GM19035 (cell line): ENCODE measurements at regions not wholly inside any gene's neighbourhood (a gene's known extent, or its start where the extent isn't known, plus 50 kb on each side); places are given as distances from the start of the nearest gene placed in this dataset.

ENCODE experiments used
- ATAC-seq: cut with Tn5 transposase; IDR thresholded peaks from one replicate; pipeline ENCODE4 v1.9.1; 2021; ENCODE audit not compliant: unreplicated experiment

- ATAC-seq, result no peak
These were observed 388.9 kb upstream of the JARID2 start for GRCh38 chr6:14857001-14857400.

DNA sequence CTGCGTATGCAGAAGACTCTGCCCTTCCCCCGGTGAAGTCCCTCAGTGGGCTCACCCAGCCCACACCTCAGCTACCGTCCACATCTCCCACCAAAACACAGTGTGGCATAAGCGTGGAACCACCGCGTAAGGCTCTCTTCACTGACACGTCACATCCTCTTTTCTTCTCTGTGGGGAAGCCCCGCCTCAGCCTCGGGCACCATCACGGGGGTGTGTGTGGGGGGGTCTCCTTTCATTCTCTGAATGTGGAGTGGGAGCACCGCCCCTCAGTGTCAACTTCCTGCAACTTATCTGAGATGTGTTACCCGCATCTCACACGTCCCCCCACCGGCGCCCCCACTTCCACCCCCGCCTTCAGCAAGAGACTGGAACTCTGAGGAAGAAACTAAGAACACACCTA is 388.4 kb upstream of the JARID2 start:
- ATAC-seq, result no peak

DNA sequence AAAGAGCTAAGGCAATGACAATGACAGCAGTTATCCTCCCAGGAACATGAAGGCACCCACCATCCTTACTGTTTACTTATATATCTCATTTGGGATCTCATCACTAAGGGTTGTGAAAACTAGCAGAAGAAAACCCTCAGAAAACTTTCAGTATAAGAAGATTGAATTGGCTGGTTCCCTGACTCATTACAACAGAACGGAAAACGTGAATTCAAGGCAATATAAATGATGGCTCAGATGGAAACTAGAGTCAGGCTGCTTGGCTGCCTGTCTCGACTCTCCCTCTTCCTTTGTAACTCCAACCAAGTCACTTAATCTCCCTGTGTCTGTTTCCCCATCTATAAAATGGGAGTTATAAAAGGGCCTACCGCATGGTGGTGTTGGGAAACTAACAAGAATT is 387.1 kb upstream of the JARID2 start:
- no peak for ATAC-seq

GRCh38 chr6:14860774-14861173 is 385.1 kb upstream of the JARID2 start:
- no peak for ATAC-seq

GRCh38 chr6:14861491-14861943 is 384.4 kb upstream of the JARID2 start:
- ATAC-seq, result no peak

GRCh38 chr6:14862845-14863244 is 383.0 kb upstream of the JARID2 start:
- ATAC-seq, result no peak

GRCh38 chr6:14863902-14864850 is 381.7 kb upstream of the JARID2 start:
- ATAC-seq, result no peak

DNA sequence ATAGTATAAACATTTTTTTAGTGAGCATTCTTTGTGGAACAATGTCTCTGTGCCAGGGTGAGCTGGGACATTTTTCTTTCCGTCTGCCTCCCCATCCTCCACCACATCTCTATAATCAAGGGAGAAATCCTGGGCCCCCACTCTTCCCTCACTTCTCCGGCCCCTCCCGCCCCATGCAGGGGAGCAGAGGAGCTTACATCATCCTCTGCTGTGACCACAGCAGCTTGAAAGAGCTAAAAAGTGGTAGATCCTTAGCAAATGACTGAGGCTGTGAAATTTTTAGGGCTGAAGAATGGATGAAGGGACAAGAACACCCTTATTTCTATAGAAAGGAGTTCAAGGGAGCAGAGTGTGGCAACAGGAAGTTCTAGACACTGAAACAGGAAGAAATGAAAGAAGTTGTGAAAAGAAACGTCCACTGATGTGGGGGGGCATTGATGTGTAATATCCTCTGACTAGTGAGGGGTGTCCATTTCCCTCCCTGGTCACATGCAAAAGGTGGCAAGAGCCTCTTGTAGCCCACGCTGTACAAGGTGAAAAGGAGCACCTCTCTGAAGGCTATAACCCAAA is 380.3 kb upstream of the JARID2 start:
- ATAC-seq, result no peak

DNA sequence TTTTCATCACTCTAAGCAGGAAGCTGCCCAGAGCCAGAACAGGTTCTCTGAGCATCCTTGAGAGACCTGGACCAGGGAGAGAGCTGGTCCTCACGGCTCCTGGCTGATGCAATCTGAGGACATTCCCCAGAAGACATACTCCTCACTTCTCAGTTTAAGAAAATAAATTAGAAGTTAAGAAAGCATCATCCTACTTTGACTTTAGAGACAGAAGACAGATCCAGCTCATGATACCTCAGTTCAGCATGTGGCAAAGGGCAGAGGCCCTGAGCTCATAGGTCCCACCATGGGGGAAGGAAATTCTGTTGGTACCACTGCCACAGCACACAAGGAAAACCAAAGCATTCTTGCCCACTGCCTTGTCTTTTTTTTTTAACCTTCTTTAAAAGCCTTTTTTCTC is 378.1 kb upstream of the JARID2 start:
- no peak for ATAC-seq

DNA sequence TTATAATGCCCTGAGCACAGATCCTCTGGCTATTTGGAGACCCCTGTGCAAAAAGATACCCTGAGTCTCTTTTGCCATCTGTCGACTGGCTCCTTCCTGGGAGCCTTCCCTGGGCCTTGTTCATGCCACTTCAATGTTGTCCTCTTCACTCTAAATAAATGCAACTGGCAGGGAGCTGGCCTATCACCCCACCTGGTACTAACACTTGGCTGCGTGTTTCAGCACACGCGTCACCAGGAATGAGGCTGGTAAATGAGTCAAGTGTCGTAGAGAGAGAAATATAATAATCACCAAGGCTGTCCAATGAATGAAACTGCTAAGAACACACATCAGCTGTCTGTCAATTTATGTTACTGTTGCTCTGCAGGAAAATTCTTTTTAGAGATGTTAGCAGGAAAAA is 374.6 kb upstream of the JARID2 start:
- no peak for ATAC-seq

DNA sequence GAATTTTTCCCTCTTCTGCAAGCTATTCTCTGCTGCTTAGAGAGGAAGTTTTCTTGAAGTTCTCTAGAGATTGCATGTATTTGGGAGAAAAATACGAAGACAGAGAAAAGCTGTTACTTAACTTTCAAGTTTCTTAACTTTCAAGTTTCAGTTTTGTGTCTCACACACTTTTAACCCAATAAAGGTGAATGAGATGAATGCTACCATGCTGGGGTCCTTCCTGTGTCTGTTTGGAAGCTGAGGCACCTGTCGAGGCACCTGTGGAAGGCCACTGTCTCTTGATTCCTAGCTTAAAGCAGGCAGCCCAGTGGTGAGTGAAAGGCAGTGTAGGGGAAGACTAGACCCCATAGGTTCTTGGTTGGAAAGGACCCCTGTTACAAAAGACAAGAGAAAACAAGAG is 372.8 kb upstream of the JARID2 start:
- no peak for ATAC-seq

DNA sequence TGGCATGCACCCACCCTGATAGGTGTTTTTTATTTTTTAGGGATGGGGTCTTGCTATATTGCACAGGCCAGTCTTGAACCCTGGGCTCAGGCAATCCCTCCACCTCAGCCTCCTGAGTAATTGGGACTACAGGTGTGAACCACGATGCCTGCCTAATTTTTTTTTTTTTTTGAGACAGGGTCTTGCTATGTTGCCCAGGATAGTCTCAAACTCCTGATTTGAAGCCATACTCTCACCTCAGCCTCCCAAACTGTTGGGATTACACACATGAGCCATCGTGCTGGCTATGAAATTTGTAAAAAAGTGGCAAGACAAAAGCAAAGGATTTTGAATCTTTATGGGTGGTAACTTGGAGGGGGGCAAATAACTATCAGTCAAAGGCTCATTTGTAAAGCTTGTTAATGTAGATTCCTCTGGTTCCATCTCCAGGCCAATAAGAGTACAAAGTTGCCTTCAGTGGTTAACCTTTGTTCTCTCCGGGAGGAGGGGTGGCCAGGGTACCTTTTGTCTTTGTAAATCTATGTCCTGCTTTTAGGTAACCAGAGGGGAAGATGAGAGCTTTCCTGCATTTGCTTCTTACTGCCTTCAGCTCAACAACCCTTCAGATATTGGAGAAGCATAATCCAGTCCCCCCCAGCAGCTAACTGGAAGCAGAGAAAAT is 372.0 kb upstream of the JARID2 start:
- ATAC-seq, result no peak

DNA sequence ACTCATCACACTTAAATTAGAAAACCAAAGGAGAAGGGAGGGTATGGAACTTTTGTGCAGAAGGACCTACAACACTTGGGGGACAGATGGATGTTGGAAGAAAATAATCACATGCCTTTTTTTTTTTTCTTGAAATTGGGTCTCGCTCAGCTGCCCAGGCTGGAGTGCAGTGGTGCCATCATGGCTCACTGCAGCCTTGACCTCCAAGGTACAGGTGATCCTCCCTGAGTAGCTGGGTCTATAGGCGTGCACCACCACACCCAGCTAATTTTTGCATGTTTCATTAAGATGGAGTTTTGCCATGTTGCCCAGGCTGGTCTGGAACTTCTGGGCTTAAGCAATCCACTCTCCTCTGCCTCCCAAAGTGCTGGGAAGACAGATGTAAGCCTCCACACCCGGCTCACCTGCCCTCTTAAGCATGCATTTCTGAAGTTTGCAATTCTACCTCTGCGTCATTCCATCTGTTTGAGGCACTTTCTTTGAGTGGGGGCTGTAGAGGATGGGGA is 370.8 kb upstream of the JARID2 start:
- no peak for ATAC-seq

GRCh38 chr6:14875481-14876063 is 370.3 kb upstream of the JARID2 start:
- ATAC-seq, result peak; percentile 56

- peak; percentile 54 for ATAC-seq
These were observed 368.9 kb upstream of the JARID2 start for GRCh38 chr6:14876778-14877613.

- ATAC-seq, result no peak
These were observed 368.1 kb upstream of the JARID2 start for GRCh38 chr6:14877758-14878157.

DNA sequence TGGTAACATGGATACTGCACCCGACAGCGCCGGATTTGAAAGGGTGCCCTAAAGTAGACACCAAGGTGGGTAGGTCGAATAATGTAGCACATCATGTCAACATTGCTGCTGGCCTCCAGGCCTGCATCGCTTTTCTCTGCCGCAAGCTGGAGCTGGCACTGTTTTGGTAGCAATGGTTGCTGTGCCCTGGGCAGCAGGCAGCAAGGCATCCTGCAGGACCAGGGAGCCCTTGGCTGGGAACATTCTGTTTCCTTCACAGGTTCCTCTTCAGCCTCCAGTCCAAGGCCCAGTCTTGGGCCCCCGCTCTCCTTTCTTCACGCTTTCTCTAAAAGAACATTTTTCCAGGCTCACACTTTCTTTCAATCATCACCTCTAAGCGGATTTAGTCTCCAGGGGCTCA is 365.8 kb upstream of the JARID2 start:
- no peak for ATAC-seq

GRCh38 chr6:14880677-14881076 is 365.2 kb upstream of the JARID2 start:
- no peak for ATAC-seq

- no peak for ATAC-seq
These were observed 364.5 kb upstream of the JARID2 start for GRCh38 chr6:14881398-14881797.

DNA sequence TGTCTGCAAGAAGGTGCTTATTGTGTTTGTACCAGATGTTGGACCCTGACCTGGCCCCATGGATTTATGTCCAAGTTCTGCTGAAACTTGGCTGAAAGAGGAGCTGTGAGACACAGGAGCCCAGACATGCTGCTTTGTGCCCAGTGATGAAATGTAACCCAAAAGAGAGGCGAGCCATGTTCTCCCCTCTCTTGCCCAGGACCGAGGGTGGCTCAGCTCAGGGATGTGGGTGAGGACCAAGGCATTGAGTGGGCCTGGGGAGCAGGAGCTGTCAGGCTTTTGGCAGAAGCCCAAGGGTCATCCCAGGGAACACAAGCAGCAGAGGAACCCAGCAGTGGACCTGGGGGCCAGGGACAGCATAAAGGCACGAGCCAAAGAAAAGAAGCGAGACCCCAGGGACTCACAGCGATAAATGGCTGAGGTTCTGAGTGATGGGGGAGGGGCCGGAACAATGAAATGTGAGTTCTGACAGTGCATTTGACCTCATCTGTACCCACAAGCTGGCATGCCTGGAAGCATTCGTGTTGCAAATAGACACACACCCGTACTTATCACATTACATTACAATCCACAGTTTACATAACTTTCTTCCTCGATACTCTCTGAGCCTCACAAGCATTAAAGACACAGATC is 363.4 kb upstream of the JARID2 start:
- no peak for ATAC-seq
